Stomach smooth muscle (tissue), 2 donors: ENCODE measurements at regions not wholly inside any gene's neighbourhood (a gene's known extent, or its start where the extent isn't known, plus 50 kb on each side); places are given as distances from the start of the nearest gene placed in this dataset.
"Not testable (repeated sequence)": the region's sequence is repeated elsewhere in the genome, so short reads cannot be mapped to it uniquely, and the experiment has no call there.

Source experiments
- H3K27ac ChIP-seq: one replicate; pipeline ENCODE4 v1.7.0; 2013; ENCODE audit warnings: mild to moderate bottlenecking, low read length, inconsistent platforms
- H3K27me3 ChIP-seq, 2 donors: one replicate each; pipeline ENCODE4 v1.7.0; 2013; ENCODE audit warnings: low read length in 2 of 2; ENCODE audit not compliant: insufficient read depth in 2 of 2, control insufficient read depth in 1 of 2
- H3K36me3 ChIP-seq, 2 donors: one replicate each; pipeline ENCODE4 v1.7.0; 2013; ENCODE audit warnings: low read length in 2 of 2; ENCODE audit not compliant: control insufficient read depth in 2 of 2, insufficient read depth in 2 of 2
- H3K4me1 ChIP-seq: one replicate; pipeline ENCODE4 v1.7.0; 2013; ENCODE audit warnings: low read length; ENCODE audit not compliant: control insufficient read depth, insufficient read depth
- H3K4me3 ChIP-seq, 2 donors: one replicate each; pipeline ENCODE4 v1.7.0; 2013; ENCODE audit warnings: low read length in 2 of 2
- H3K9ac ChIP-seq, 2 donors: one replicate each; pipeline ENCODE4 v1.7.0; 2013; ENCODE audit warnings: low read length in 2 of 2, mild to moderate bottlenecking in 1 of 2
- H3K9me3 ChIP-seq, 2 donors: one replicate each; pipeline ENCODE4 v1.7.0; 2013; ENCODE audit warnings: low read length in 2 of 2; ENCODE audit not compliant: control insufficient read depth in 2 of 2
- donor health status: healthy.
- donor health status: Pancreatic carcinoma.

DNA sequence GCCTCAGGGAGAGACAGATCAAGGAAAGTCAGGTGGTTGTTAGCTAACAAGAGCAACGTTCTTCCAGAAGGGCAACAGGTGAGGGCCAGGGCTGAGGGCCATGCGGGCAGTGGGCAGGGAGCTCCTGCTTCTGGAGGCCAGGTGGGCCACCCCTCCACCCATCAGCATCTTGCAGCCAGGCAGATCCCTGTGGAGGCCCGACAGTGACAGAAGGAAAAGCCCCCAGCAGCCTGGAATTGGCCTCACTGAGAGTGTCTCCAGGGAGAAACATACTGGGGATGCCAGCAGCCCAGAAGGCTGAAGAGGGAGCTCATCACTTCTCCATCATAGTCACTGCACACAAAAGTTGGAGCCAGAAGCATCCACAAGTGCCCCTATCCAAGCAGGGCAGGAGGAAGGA lies 300.1 kb downstream of the BCL2L11 start:
- H3K4me3 ChIP-seq, H3K4me1 ChIP-seq, H3K36me3 ChIP-seq, H3K27ac ChIP-seq, H3K27me3 ChIP-seq, H3K9me3 ChIP-seq, H3K9ac ChIP-seq: not testable (repeated sequence)

DNA sequence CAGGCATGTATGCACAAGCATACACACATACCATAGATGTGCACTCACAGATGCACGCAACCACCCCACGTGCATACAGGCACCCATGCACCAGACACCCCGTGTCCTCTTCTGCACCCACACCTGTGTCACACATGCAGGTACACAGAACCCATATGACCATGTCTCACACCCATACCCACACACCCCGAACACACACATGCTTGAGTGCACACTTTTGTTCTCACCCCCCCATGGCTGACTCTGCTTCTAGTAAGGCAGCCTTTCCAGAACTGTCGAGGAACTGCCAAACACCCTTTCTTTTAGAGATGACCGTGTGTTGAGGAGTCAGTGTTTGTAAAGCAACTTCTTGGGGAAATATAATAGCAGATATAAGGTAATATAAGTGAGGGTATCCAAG lies 301.2 kb downstream of the BCL2L11 start:
- not testable (repeated sequence) for H3K9me3 ChIP-seq, H3K9ac ChIP-seq, H3K4me3 ChIP-seq, H3K4me1 ChIP-seq, H3K36me3 ChIP-seq, H3K27me3 ChIP-seq, H3K27ac ChIP-seq

- not testable (repeated sequence) for H3K4me3 ChIP-seq, H3K27me3 ChIP-seq, H3K9me3 ChIP-seq, H3K4me1 ChIP-seq, H3K9ac ChIP-seq, H3K27ac ChIP-seq, H3K36me3 ChIP-seq
These were observed 301.8 kb downstream of the BCL2L11 start for GRCh38 chr2:111422562-111422961.

DNA sequence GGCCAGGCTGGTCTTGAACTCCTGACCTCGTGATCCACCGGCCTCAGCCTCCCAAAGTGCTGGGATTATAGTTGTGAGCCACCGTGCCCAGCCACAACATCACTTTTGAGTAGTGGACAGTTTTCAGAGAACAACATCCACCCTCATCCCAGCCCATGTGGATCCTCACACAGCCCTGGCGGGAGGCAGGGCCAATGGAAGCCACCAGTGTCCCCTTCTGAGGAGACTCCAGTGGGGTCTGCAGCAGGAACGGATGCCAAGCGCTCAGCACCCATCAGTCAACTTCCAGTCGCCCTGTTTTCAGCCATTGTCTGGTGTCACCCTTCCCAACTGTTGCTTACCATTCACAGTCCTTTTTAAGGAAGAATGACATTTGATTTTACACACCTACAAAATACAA lies 302.5 kb downstream of the BCL2L11 start:
- not testable (repeated sequence) for H3K27me3 ChIP-seq, H3K4me3 ChIP-seq, H3K36me3 ChIP-seq, H3K27ac ChIP-seq, H3K4me1 ChIP-seq, H3K9me3 ChIP-seq, H3K9ac ChIP-seq

- H3K4me3 ChIP-seq, H3K36me3 ChIP-seq, H3K27ac ChIP-seq, H3K9me3 ChIP-seq, H3K27me3 ChIP-seq, H3K9ac ChIP-seq, H3K4me1 ChIP-seq: not testable (repeated sequence)
These were observed 303.5 kb downstream of the BCL2L11 start for GRCh38 chr2:111424176-111424575.

DNA sequence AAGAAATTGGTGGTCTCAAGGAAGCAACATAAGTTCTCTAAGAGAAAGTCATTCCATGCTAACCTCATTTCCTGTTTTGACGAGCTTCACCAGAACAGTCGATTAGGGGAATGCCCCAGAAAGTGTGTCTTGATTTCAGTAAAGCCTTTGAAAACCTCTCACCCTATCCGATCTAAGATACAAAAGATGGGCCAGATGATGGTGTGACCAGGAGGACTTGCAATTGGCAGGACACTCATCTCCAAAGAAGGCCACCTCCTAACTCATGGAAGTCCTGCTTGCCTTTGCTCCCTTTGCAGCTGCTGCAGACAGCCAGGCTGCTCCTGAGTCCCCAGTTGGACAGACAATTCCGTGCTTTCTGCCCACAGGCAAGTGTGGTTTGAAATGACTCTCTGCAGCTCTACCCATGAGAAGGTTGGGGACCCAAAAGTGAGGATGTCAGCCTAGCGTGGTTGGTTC lies 304.2 kb downstream of the BCL2L11 start:
- H3K27me3 ChIP-seq, H3K9ac ChIP-seq, H3K27ac ChIP-seq, H3K36me3 ChIP-seq, H3K4me1 ChIP-seq, H3K9me3 ChIP-seq, H3K4me3 ChIP-seq: not testable (repeated sequence)

DNA sequence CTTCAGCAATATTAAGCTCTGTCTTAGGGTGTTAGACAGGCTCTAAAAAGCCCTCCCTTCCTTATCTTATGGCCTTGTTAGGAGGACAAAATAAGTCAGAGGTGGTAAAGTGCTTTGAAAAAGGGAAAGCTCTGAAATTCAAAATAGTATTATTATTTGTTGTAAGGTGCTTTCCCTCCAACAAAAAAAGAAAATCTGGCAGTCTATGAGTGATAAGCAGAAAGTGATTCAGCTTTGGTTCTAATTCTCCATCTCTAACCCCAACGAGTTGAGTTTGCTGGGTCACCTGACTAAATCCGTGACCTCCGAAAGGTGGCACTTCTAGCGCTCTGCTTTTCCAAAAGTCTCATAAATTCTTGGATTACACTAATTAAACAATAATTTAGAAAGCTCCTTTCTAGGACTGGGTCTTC lies 305.1 kb downstream of the BCL2L11 start:
- not testable (repeated sequence) for H3K36me3 ChIP-seq, H3K27me3 ChIP-seq, H3K4me3 ChIP-seq, H3K4me1 ChIP-seq, H3K9me3 ChIP-seq, H3K27ac ChIP-seq, H3K9ac ChIP-seq

DNA sequence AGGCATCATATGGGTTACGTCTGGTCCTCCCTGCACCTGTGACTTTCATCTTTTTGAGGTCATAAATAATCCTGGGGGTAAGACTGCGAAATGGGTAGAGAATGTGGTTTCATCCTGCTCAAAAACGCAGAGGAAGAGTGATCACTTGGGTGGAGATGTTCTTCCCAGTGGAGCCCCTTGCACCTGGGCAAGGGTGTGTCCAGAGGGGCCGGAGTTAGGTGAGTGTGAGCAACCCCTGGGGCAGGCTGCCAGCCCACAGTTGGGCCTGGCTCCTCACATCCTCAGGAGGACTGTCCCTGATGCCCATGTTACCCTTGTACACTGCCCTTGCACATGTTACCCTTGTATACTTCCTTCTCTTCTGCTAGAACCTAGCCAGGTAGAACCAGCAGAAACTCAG lies 306.6 kb downstream of the BCL2L11 start:
- not testable (repeated sequence) for H3K4me3 ChIP-seq, H3K9me3 ChIP-seq, H3K27me3 ChIP-seq, H3K27ac ChIP-seq, H3K36me3 ChIP-seq, H3K4me1 ChIP-seq, H3K9ac ChIP-seq

DNA sequence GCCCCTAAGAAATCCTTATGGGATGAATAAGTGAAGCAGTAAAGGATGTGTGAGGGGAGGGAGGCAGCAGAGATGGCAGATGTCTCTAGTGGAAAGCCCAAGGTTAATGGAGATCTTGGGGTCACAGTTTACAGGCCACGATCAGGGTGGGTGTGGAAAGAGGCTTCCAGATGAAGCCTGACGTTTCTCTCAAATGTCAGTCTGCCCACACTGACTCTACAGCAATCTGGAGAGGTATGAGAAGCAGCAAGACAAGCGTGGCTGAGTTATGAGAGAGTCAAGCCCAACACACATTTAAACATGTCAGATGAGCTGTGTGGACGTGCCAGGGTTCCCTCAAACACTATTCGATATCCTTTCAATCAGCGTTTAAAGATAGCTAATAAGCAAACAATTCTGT lies 308.2 kb downstream of the BCL2L11 start:
- H3K4me1 ChIP-seq, H3K9me3 ChIP-seq, H3K4me3 ChIP-seq, H3K9ac ChIP-seq, H3K27ac ChIP-seq, H3K27me3 ChIP-seq, H3K36me3 ChIP-seq: not testable (repeated sequence)

DNA sequence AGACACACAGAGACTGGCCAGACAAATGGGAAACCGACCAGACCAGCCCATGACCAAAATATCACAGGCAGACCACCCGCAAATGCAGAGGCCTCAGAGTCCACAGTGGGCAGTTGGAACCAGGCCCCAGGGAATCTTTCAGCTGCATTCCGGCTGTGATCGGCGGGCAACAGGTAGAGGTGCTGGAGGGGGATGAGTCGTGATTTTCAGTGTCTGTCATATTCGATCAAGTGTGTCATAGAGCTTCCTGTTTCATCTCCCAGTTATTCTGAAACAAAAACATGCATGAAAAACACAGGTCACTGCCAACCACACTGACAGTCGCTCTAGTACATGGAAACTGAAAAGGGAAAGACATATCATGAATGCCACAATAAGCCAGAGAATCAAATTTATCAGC lies 308.6 kb downstream of the BCL2L11 start:
- H3K36me3 ChIP-seq, H3K9ac ChIP-seq, H3K27ac ChIP-seq, H3K9me3 ChIP-seq, H3K27me3 ChIP-seq, H3K4me3 ChIP-seq, H3K4me1 ChIP-seq: not testable (repeated sequence)

DNA sequence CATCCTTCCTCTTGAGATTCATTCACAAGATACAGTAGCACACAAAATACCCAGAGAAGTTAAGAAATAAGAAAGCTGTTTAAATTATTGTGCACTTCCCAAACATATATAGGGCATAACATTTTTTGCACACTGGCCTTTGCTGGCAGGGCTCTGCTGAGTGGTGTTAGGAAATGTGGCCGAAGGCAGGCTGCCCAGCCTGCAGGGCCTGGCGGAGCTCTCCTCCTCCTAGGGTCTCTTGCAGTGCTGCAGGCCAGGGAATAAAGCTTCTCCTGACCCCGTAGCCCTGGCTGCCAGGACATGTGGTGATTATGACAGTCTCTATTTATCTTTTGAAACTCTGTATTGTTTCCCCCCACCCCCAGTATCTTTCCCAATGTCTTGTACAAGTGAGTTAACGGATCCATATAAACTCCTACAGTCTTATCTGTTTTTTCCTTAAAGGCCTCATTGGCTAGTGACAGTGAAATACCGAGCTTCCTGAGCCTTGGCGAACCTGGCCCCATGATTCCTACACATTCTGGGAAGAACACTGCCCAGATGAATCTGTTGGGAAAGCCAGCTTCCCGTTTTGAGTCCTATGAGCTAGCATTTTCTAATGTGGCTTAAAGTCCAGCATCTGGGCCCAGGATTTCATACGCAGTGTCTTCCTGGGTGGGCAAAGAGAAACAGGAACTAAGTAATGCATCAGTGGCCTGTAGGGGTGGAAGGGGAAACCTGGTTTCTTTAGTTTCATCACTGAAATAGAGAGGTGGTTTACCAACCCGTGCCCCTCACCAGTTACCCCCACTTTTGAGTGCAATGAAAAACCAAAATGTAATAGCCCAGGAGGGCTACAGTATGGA lies 310.3 kb downstream of the BCL2L11 start:
- H3K27ac ChIP-seq, H3K4me3 ChIP-seq, H3K4me1 ChIP-seq, H3K9me3 ChIP-seq, H3K9ac ChIP-seq, H3K27me3 ChIP-seq, H3K36me3 ChIP-seq: not testable (repeated sequence)
